ENCODE measurements at regions not wholly inside any gene's neighbourhood (a gene's known extent, or its start where the extent isn't known, plus 50 kb on each side); places are given as distances from the start of the nearest gene placed in this dataset.

GRCh38 chr12:59839514-59839913 is 243.7 kb downstream of the SLC16A7 start:
- no peak for DNase-seq (ENCODE audit: low spot score)

GRCh38 chr12:59843260-59843843 is 247.5 kb downstream of the SLC16A7 start:
- DNase-seq (ENCODE audit: low spot score) = no peak

- no peak for DNase-seq (ENCODE audit: low spot score)
Measured at GRCh38 chr12:59844750-59845149, 248.9 kb downstream of the SLC16A7 start.

GRCh38 chr12:59845293-59845692 is 249.5 kb downstream of the SLC16A7 start:
- DNase-seq (ENCODE audit: low spot score) = no peak

DNA sequence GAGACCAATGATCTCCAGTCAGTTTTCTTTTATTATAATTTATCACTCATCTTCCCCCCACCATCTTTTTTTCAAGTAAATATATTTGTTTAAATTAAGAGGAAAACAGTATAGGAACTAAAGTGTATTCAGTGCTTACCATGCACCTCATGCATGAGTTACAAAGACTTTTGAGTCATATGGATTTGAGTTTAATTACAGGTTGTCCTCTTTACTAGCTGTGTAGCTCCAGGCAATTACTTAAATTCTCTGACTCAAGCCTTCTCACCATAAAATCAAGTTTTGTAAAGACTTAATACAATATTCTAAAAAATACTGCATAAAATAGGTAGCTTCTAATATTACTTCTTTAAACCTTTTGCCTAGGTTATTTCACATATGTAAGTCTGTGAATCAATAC is 251.3 kb downstream of the SLC16A7 start:
- no peak for DNase-seq (ENCODE audit: low spot score)

- DNase-seq (ENCODE audit: low spot score) = no peak
Measured at GRCh38 chr12:59850268-59850667, 254.4 kb downstream of the SLC16A7 start.

DNA sequence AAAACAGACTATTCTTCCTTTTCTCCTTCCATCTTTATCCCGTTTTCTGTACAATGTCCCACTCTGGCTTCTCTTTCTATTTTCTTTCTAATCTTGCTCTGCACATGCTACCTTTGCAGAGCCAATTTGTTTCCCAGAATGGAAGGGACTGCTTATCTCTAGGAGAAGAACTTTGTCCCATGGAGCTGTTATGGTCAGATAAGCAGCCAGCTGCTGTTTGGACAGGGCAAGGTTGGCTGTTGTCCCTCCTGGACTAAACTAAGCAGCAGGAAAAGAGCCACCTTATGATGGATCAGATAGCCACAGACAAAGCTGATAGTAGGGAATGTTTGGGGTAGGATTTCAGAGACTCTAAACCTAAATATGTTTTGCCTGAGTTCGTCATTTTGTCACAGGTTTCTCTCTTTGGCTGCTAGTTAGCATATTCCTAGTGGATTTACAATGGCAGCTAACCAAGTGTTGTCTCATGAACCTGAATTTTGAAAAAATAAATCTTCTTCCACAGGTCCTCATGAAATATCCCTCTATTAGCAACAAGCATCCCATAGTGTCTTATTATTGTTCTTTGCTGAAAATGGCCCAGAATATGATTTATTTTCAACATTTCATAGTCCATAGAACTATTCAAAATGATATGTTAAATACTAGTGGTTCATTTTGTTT is 262.8 kb downstream of the SLC16A7 start:
- no peak for DNase-seq (ENCODE audit: low spot score)

DNA sequence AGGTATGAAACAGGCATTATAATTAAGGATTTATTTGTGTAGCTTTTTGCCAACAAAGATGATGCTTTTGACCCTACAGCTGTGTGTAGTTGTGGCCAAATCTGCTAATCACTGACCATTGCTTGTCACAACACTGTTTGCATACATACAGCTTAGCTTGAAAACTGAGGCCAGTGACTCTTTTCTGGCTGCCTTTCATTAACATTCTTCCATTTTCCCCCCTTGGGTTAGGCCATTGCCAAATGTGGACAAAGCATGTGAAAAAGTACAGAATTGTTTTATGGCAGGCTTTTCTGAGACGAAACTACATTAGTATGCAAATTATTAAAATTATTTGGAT is 263.3 kb downstream of the SLC16A7 start:
- DNase-seq (ENCODE audit: low spot score) = no peak

GRCh38 chr12:59861635-59862034 is 265.8 kb downstream of the SLC16A7 start:
- no peak for DNase-seq (ENCODE audit: low spot score)

- DNase-seq (ENCODE audit: low spot score) = no peak
Measured at GRCh38 chr12:59867055-59867454, 271.2 kb downstream of the SLC16A7 start.

DNA sequence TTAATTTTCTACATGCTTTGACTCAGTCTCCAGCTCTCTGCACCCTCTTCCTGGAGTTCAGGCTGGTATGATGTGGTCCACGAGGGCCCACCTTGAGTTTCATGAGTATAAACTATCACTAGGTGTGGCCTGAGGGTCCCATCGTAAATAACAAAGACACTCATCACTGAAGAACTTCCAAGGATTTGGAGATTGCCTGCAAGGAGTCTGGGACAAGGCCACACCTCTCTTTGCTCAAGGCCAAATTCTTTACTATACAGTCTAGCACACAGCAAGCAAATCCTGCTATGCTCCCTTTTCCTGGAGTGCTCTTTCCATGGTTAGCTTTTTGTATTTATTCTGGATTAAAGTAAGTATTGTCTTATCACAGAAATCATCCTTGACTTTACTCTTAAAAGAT is 271.9 kb downstream of the SLC16A7 start:
- no peak for DNase-seq (ENCODE audit: low spot score)

GRCh38 chr12:59871779-59872178 is 275.9 kb downstream of the SLC16A7 start:
- DNase-seq (ENCODE audit: low spot score) = no peak

DNA sequence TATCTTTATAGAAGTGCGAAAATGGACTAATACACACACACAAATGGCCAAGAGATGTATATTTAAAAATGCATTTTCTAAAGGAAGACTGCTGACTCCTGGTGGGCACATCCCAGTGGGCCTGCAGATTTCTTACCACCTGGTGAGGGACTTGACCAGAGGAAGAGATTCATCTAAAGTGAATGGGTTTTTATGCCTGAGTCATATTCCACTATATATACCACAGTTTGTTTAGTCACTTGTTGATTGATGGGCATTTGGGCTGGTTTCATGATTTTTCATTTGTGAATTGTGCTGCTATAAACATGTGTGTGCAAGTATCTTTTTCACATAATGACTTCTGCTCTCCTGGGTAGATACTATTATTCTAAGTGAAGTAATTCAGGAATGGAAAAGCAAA is 277.3 kb downstream of the SLC16A7 start:
- no peak for DNase-seq (ENCODE audit: low spot score)

GRCh38 chr12:59874781-59875180 is 279.0 kb downstream of the SLC16A7 start:
- no peak for DNase-seq (ENCODE audit: low spot score)

DNA sequence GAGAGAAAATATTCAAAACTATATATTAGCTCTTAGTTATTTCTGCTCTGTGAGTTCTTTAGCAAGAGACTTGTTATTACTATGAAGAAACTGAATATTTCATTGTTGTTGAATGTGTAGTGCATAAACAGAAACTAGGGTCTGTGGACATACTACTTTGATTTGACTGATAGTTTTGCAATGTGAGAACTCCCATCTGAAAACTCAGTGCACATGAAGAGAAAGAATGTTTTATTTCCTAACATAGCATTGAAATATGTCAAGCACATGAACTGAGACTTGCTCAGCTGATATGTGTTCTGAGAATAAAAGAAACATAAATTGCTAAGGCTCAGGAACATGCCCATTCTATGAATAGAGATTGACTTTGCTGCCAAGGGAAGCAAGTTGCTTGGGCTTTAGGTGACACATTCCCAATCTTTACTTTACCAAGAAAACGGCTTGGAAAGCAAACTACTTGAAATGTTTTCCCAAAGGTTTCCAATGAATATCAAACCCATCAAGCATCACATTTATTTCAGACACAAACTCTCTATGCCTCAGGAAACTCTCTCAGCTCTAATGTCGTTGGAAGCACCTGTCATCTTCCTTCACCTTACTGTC is 290.4 kb downstream of the SLC16A7 start:
- DNase-seq (ENCODE audit: low spot score) = no peak

DNA sequence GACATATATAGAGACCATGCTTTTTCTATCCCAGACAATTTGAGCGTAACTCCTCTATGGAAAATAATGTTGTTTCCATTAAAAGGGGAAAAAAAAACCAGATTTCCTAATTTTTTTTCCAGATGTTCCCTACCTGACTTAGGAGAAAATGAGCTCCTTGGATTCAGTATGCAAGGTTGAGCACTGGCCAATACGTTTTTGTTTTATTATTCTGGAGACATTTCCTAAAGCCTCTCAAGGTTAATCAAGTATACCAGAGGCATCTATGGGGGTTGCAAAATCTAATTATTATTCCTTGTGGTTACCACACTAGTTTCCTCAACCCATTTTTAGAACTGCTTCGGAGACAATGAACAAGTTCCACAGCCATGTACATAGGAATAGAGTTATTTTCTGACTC is 291.3 kb downstream of the SLC16A7 start:
- DNase-seq (ENCODE audit: low spot score) = no peak

DNA sequence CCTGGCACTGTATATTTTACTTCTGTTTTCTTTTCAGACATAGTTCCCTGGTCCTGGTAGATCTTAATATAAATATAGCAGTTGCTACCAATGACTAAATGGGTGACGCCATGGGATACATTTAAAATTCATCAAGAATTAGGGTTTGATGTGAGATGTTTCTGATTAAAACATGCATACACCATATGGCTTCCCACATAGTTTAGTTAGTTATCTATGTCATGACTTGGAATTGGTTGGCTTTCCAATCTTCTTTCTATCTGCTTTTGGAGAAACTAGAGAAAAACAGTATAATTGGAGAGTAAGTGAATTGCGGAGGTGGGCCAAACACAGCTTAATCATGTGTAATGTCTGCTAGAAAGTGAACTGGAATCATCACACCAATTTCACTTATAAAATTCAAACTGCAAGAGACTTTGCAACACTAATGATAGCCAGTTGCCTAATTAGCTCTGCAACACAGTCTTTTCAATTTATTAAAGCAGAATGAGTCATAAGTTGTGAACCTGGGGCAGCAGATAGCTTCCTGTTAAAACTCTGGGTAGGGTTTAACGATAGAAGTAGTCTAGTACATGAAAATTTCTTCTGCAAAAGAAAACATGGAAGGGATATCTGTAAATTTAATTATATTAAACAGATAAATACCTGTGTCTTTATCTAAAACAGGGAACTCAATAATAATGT is 295.2 kb downstream of the SLC16A7 start:
- no peak for DNase-seq (ENCODE audit: low spot score)

DNA sequence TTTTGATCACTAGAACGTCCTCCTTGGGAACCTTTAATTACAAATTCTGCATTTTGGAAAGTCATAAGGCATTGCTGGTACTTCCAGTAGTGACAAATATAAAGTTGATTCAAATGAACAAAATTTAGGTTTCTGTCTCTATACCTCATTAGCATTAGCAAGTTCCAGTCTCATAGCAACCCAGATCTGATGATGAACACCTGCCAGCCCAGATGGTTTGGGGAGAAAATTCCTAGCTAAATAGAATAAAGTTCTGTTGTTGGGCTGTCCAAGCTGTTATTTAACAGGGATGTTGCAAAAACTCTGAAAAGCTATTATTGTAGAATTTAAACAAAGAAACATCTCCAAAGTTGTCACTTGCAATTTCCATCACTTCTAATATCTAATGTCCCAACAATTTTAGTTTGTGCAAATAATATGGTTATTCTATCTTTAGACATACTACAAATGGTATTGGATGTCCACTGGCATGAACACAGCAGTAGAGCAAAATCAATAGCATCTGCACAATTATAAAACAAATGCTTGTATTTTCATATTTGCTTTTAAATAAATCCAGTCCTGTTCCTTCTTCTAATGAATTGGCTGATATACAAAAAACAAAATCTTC is 299.4 kb downstream of the SLC16A7 start:
- no peak for DNase-seq (ENCODE audit: low spot score)

GRCh38 chr12:59904874-59905521 is 309.2 kb downstream of the SLC16A7 start:
- DNase-seq (ENCODE audit: low spot score) = no peak

DNA sequence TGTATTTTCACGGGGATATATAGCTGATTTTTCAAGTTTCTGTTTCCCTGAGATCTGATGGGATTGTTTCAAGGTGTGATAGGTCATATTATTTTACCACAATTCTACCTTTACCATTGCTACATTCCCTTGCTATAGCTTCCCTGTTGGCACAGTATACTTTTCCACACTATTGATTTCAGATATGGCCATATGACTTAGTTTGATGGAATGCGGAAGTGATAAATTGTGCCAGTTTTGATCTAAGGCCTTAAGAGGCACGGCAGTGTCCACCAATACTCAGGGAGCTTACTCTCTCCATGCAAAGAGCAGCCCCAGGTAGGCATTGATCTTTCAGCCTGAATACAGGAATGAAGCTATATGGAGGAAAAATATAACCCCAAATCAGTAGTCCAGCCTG is 315.7 kb downstream of the SLC16A7 start:
- no peak for DNase-seq (ENCODE audit: low spot score)

DNA sequence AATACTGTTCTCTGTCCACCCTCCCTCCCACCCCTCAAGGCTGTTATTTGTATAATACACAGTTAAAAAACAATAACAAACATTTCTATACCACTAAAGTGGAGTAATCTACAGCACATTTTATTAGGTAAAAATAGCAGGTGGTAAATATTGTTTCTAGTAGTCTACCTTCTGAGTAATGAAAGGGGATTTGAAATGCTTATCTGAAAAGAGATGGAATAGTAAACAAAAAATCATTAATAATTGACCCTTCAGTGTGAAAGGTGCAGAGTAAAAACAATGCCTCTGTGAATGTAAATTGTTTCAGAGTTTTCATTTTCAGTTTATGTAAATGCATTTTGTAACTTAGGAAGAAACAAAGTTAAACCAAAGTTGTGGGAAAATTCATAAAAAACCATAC is 321.2 kb downstream of the SLC16A7 start:
- no peak for DNase-seq (ENCODE audit: low spot score)

- no peak for DNase-seq (ENCODE audit: low spot score)
Measured at GRCh38 chr12:59927032-59927431, 331.2 kb downstream of the SLC16A7 start.

Measured in H4 (cell line).